NCI-H1092 treated with DMSO at 0.1 percent for 48 hours (cell line): ENCODE measurements at regions not wholly inside any gene's neighbourhood (a gene's known extent, or its start where the extent isn't known, plus 50 kb on each side); places are given as distances from the start of the nearest gene placed in this dataset.
A peak's percentile ranks its signal among the peaks of the same experiment; 100 is the strongest.

Experiments
- DNase-seq: peaks from one replicate; lab custom pipeline; 2025; lab: John Stamatoyannopoulos, UW

- no peak for DNase-seq
Observed at GRCh38 chr2:196530910-196531309, 108.6 kb upstream of the CCDC150 start.

DNA sequence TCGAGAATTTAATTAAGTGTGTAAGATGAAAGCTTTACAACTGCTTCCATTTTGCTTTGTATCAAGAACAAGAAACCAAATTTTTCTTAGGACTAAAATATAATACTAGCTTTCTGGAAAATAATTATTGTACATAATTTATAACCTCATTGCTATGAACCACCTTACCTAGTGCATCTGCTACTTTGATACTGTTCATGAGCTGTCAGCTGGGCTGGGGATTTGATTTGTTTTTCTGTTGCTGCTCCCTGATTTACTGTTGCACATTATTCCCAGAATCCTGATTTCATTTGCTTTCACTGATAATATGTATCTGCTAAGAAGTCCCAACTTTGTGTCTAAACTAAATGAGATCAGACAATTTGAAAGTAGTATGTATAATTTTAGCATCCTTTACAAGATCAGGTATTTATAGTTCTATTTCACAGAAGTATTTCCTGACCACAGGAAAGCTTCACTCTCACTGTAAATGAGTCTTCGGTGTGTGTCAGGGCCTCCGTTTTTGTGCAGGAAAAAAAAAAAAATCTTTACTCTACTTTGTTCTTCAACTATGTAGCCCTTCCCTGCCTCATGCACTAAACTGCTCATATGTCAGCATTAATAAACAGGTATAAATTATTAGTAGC, 105.6 kb upstream of the CCDC150 start:
- DNase-seq: no peak

DNA sequence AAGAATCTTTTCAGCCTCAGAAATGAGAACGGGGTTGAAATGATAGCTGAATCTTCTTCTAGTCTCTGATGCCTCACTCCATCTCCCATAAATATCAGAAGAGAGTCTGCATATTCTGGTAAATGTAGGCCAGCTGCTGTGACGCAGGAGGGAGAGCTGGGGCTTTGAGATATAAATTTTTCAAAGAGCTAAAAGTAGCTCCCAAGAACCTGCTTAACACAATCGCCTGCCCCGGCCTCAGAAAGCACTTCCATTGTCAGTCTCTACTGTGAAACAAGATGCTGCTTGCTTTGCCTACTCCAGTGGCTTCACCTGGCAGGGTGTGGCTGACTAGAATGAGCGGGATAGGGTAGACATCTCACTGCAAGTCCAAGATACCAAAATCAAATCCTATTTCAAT, 105.0 kb upstream of the CCDC150 start:
- no peak for DNase-seq

- DNase-seq: no peak
Observed at GRCh38 chr2:196535061-196535460, 104.5 kb upstream of the CCDC150 start.

- DNase-seq: no peak
Observed at GRCh38 chr2:196535742-196536141, 103.8 kb upstream of the CCDC150 start.

DNA sequence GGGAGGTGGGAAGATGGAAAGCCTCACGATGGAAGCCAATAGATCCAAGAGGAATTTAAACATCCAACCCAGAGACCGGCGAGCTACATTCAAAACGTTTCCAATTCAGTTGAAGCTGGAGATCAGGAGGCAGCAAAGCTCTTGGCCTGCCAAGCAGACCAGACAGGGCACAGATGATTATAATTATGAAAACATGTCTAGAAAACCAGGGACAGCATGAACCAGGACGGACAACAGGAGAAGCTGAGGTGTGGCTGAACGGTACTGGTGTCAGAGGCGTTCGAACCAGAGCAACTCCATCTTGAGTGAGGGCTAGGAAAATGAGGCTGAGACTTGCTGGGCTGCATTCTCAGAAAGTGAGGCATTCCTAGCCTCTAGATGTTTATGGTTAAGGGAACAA, 102.2 kb upstream of the CCDC150 start:
- no peak for DNase-seq

- DNase-seq: no peak
Observed at GRCh38 chr2:196538189-196538588, 101.3 kb upstream of the CCDC150 start.

DNA sequence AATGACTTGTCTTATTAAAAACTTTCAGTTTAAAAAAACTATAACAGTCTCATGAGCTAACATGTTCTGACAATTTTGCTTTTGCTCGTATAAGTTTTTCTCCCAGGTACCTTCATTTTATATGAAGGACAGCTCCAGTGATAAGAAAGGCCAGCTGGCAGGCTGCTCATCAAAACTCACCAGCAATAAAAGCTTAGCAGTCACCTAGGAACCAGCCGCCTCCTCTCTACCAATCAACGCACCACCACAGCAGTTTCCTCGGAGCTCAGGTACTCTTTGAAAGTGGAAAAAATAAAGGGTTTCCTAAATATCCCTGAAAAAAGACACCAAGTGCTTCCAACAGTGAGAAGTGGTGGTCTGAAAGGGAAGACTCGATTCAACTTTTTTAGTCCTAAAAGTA, 100.9 kb upstream of the CCDC150 start:
- no peak for DNase-seq

GRCh38 chr2:196544906-196545433, 94.5 kb upstream of the CCDC150 start:
- no peak for DNase-seq

DNA sequence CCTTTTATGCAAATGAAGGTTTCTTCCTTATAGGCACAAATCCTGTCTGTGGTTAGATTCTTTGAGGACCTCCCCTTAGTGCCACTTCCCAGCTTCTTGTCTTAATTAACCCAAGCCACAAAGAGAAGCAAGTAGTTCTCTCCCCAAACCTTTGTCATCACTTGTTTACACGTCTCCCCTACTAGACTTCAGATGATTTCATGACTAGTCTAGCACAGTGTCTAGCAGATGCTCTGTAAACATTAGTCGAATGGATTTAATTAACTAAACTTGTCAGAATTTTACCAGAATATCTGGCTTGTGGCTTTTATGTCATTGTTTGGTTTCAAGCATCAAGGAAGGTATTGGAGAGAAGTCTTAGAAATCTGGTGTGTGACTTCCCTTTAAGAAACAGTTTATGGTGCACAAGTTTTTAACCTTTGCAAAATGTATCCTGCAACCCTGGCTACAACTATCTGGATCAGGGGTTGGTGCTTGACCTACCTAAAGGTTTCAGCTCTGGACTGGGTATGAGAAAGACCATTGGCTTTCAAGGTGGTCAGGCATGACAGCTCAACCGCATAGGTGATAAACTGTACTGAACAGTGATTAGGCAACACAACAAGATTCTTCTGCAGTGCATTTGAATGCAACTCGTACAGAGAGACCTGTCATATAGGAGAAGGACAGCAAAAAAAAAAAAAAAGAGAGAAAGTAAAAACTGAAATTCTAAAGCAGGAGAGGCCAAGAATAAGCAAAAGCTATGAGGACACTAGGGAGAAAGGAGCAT, 93.2 kb upstream of the CCDC150 start:
- DNase-seq: no peak

- DNase-seq: no peak
Observed at GRCh38 chr2:196549052-196549451, 90.5 kb upstream of the CCDC150 start.

GRCh38 chr2:196551014-196551413, 88.5 kb upstream of the CCDC150 start:
- no peak for DNase-seq

- no peak for DNase-seq
Observed at GRCh38 chr2:196555161-196555560, 84.4 kb upstream of the CCDC150 start.

DNA sequence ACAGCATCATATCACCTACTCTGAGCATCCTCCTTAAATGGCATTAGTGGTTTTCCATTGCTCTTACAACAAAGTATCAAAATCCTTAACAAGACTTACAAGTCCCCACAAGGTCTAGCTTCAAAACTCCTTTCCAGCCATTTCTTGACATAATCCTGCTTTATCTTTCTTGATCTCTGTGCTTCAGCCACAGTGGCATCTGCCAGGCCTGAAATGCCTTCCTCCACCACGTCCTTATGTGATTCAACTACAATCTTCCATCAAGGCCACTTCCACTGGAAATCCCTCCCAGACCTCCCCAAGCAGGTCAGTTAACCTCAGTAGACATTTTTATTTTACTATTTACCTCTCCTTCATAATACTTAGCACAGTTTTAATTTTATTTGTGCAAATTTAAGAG, 83.8 kb upstream of the CCDC150 start:
- DNase-seq: no peak

- DNase-seq: no peak
Observed at GRCh38 chr2:196558497-196558896, 81.0 kb upstream of the CCDC150 start.

- DNase-seq: no peak
Observed at GRCh38 chr2:196563876-196564275, 75.6 kb upstream of the CCDC150 start.

DNA sequence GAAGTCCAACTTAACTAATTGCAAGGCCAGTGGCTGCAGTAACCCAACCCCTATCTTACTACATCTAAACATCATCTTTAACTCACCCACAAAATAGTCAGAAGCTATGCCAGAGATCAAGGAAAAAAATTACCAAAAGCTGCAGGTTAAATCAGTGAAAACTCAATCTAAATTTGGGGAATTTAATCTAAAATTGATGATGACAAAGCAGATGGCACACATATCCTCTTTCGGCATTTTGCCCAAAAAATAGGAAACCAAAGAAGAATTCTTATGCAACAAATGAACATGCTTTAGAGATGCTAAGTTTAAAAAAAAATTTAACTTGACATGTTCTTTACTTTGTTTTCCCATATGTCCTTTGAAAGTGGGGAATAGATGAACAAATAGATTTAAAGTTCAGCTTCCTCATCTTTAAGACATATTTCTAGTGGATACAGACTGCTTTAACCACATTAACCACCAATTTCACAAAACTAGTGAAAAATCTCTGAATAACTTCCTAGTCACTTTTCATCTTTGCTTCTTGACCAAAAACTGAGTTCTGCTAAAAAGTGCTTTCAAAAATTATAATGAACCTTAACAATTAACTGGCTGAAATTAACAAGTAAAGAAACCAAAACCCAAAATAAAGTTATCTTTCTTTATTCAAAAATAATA, 74.3 kb upstream of the CCDC150 start:
- DNase-seq: no peak

GRCh38 chr2:196565982-196566381, 73.5 kb upstream of the CCDC150 start:
- no peak for DNase-seq

- DNase-seq: peak; percentile 10
Observed at GRCh38 chr2:196566961-196567666, 72.4 kb upstream of the CCDC150 start.

- DNase-seq: no peak
Observed at GRCh38 chr2:196568506-196568905, 71.0 kb upstream of the CCDC150 start.

GRCh38 chr2:196584903-196585302, 54.6 kb upstream of the CCDC150 start:
- DNase-seq: no peak

DNA sequence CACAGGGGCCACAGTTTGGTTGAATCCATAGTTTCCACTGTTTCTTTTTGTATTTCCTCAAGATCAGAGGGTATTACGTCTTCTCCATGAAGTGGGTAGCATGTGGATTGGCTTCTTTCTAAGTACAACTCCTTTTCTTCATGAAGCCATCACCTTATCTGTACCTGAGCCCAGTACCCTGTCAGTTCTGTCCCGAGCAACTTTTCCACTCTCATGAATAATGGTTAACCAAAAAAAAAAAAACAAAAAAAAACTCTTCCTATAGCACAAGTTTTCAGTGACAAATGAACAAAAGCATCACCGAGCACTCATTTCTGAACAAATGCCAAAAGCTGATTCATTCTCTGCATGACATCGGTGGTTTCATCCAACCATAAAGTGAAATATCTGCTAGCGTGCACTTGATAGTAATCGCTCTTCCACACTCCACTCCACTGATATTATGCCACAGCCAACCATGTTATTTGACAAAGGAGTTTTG, 53.0 kb upstream of the CCDC150 start:
- DNase-seq: no peak
